K562 (cell line): ENCODE measurements at regions not wholly inside any gene's neighbourhood (a gene's known extent, or its start where the extent isn't known, plus 50 kb on each side); places are given as distances from the start of the nearest gene placed in this dataset.

Source experiments
- ATAC-seq: fragments of 200-7000 bp; cut with Tn5 transposase; 3 replicates; pipeline ENCODE4 v1.9.1; 2020; ENCODE audit warnings: moderate library complexity
- BruUV-seq: library from RNA; stranded (reverse); fragments of 400-500 nt; replicated peaks from 2 replicates; lab custom pipeline; 2021; lab: Mats Ljungman, UMichigan
- CTCF ChIA-PET: fragments of 300-600 bp; formaldehyde crosslinking; extraction: SDS; loops from one replicate; lab custom pipeline; 2021; ENCODE audit warnings: low intra/inter-chr PET ratio; lab: Yijun Ruan, JAX
- POLR2A ChIA-PET: fragments of 300-600, 350-650 bp; sonication (Branson Sonifier 250); formaldehyde crosslinking; extraction: SDS; loops from one replicate; lab custom pipeline; 2021; ENCODE audit warnings: antibody characterized with exemption, inconsistent platforms; lab: Yijun Ruan, JAX
- DNase-seq, 4 experiments: peaks; one replicate each; pipeline versions ENCODE4 v3.0.0 to v3.0.0-alpha.2; 2011 to 2018; ENCODE audit warnings: low spot score in 3 of 4, mixed read lengths in 3 of 4; ENCODE audit errors: extremely low read depth in 1 of 4
- FAIRE-seq: peaks from 2 replicates; lab custom pipeline; 2011; peaks lifted over from hg19 to GRCh38; lab: Jason Lieb, UNC
- H2AFZ ChIP-seq: 2 replicates; pipeline ENCODE4 v1.6.0; 2011; ENCODE audit warnings: low read depth, low read length, control low read depth, inconsistent platforms
- H3K27ac ChIP-seq: fragments of 200-600 bp; 3 replicates; pipeline ENCODE4 v1.8.0; 2011; ENCODE audit warnings: low read depth, mild to moderate bottlenecking, control low read depth, inconsistent platforms, low read length, moderate library complexity, mixed read lengths; ENCODE audit errors: extremely low read depth
- H3K27me3 ChIP-seq, 2 experiments: fragments of 300-600 bp in 1 of 2; 2 replicates in 1 of 2; 3 replicates in 1 of 2; pipeline versions ENCODE4 v1.6.0 to v1.8.0; 2011; ENCODE audit warnings: inconsistent platforms in 2 of 2, low read length in 2 of 2, mild to moderate bottlenecking in 1 of 2, mixed read lengths in 1 of 2, moderate library complexity in 1 of 2; ENCODE audit not compliant: control insufficient read depth in 2 of 2, insufficient read depth in 2 of 2
- H3K36me3 ChIP-seq: fragments of 300-600 bp; 3 replicates; pipeline ENCODE4 v1.8.0; 2011; ENCODE audit warnings: mild to moderate bottlenecking, low read length, inconsistent platforms; ENCODE audit not compliant: control insufficient read depth, insufficient read depth
- H3K4me1 ChIP-seq, 2 experiments: fragments of 200-600 bp in 1 of 2; replicated peaks in 1 of 2; 2 replicates in 1 of 2; 3 replicates in 1 of 2; pipeline versions ENCODE4 v1.5.1 to v1.8.0; 2011; ENCODE audit warnings: inconsistent platforms in 2 of 2, low read length in 2 of 2, mild to moderate bottlenecking in 1 of 2, mixed read lengths in 1 of 2, moderate library complexity in 1 of 2; ENCODE audit not compliant: control insufficient read depth in 2 of 2, insufficient read depth in 2 of 2
- H3K4me2 ChIP-seq: 2 replicates; pipeline ENCODE4 v1.6.1; 2011; ENCODE audit warnings: low read length, control low read depth, inconsistent platforms, mixed read lengths; ENCODE audit not compliant: insufficient read depth
- H3K4me3 ChIP-seq: fragments of 200-600 bp; sonication (generic), shearing (Covaris generic); 2 replicates; pipeline ENCODE4 v1.5.1; 2016; ENCODE audit warnings: control low read depth, inconsistent platforms
- H3K79me2 ChIP-seq: fragments of 200-600 bp; 3 replicates; pipeline ENCODE4 v1.8.0; 2011; ENCODE audit warnings: low read length, inconsistent platforms; ENCODE audit not compliant: control insufficient read depth, insufficient read depth
- H3K9ac ChIP-seq, 2 experiments: 2 replicates each; pipeline versions ENCODE4 v1.6.0 to v1.6.1; 2011; ENCODE audit warnings: low read depth in 2 of 2, low read length in 2 of 2, control low read depth in 1 of 2, inconsistent platforms in 1 of 2, mild to moderate bottlenecking in 1 of 2, mixed read lengths in 1 of 2; ENCODE audit not compliant: insufficient read depth in 1 of 2
- H3K9me1 ChIP-seq: one replicate; pipeline ENCODE4 v1.6.0; 2011; ENCODE audit warnings: inconsistent platforms, mild to moderate bottlenecking, low read length, moderate library complexity; ENCODE audit not compliant: control insufficient read depth, insufficient read depth
- H3K9me3 ChIP-seq: replicated peaks from 2 replicates; pipeline ENCODE4 v1.5.1; 2011; ENCODE audit warnings: low read depth, low read length, inconsistent platforms; ENCODE audit not compliant: control insufficient read depth, insufficient read depth
- H4K20me1 ChIP-seq: replicated peaks from 2 replicates; pipeline ENCODE4 v1.6.1; 2011; ENCODE audit warnings: low read length, inconsistent platforms, mixed read lengths; ENCODE audit not compliant: control insufficient read depth, insufficient read depth
- ARID2 ChIP-seq: fragments of 450-650 bp; IDR thresholded peaks from 2 replicates; pipeline ENCODE4 v1.6.1; 2017; ENCODE audit warnings: antibody characterized with exemption, mild to moderate bottlenecking
- EWSR1 ChIP-seq: fragments of 450-650 bp; IDR thresholded peaks from 2 replicates; pipeline ENCODE4 v1.6.1; 2018; ENCODE audit warnings: borderline replicate concordance, mild to moderate bottlenecking, low read depth, moderate library complexity; ENCODE audit not compliant: partially characterized antibody
- ILK ChIP-seq: fragments of 450-650 bp; IDR thresholded peaks from 2 replicates; pipeline ENCODE4 v1.6.1; 2016; ENCODE audit warnings: missing genetic modification characterization, low read depth, mild to moderate bottlenecking, missing compliant biosample characterization, moderate library complexity, borderline replicate concordance
- LARP7 ChIP-seq: fragments of 450-650 bp; IDR thresholded peaks from 2 replicates; pipeline ENCODE4 v1.6.1; 2016
- MECOM ChIP-seq: fragments of 250-450 bp; sonication (Bioruptor Pico); IDR thresholded peaks from 2 replicates; pipeline ENCODE4 v1.8.0; 2022; ENCODE audit warnings: inconsistent platforms
- NFE2L1 ChIP-seq: fragments of 450-650 bp; IDR thresholded peaks from 2 replicates; pipeline ENCODE4 v1.6.1; 2016; ENCODE audit warnings: missing genetic modification characterization, low read depth, mild to moderate bottlenecking, missing compliant biosample characterization, moderate library complexity, borderline replicate concordance
- NFIC ChIP-seq: fragments of 450-650 bp; IDR thresholded peaks from 2 replicates; pipeline ENCODE4 v1.6.1; 2017; ENCODE audit warnings: mild to moderate bottlenecking, inconsistent platforms
- PCBP1 ChIP-seq: fragments of 200-400 bp; formaldehyde crosslinking; IDR thresholded peaks from 2 replicates; pipeline ENCODE4 v1.6.1; 2018; ENCODE audit warnings: mild to moderate bottlenecking, low read depth, low read length; ENCODE audit not compliant: poor library complexity, severe bottlenecking
- PML ChIP-seq: IDR thresholded peaks from 2 replicates; pipeline ENCODE4 v1.6.1; 2012; ENCODE audit warnings: low read length, inconsistent platforms
- SAFB ChIP-seq: fragments of 200-400 bp; formaldehyde crosslinking; IDR thresholded peaks from 2 replicates; pipeline ENCODE4 v1.6.1; 2017; ENCODE audit warnings: low read depth, low read length, borderline replicate concordance
- XRCC3 ChIP-seq: fragments of 450-650 bp; IDR thresholded peaks from 2 replicates; pipeline ENCODE4 v1.6.1; 2017; ENCODE audit warnings: mild to moderate bottlenecking, moderate library complexity
- XRCC4 ChIP-seq: IDR thresholded peaks from one replicate; pipeline ENCODE4 v1.6.1; 2011; ENCODE audit not compliant: insufficient read depth, insufficient read length; ENCODE audit errors: extremely low read depth
- ZBTB7A ChIP-seq: IDR thresholded peaks from 2 replicates; pipeline ENCODE4 v1.6.1; 2011; ENCODE audit warnings: low read depth, mild to moderate bottlenecking, low read length, moderate library complexity, borderline replicate concordance; ENCODE audit not compliant: control insufficient read depth
- ZNF184 ChIP-seq: sonication (generic); formaldehyde crosslinking; IDR thresholded peaks from 2 replicates; pipeline ENCODE4 v1.5.0; 2020; ENCODE audit warnings: missing genetic modification reagents
- ZNF282 ChIP-seq: sonication (generic); formaldehyde crosslinking; IDR thresholded peaks from 2 replicates; pipeline ENCODE4 v1.8.1; 2023; ENCODE audit warnings: missing genetic modification reagents
- ZNF668 ChIP-seq: fragments of 250-450 bp; sonication (Bioruptor Pico); IDR thresholded peaks from 2 replicates; pipeline ENCODE4 v1.8.0; 2022; ENCODE audit warnings: mild to moderate bottlenecking, inconsistent platforms
- ZNF75A ChIP-seq: fragments of 450-650 bp; formaldehyde crosslinking; IDR thresholded peaks from 2 replicates; pipeline ENCODE4 v1.4.0; 2020; ENCODE audit warnings: mild to moderate bottlenecking
- WGBS: fragments of 100-300 bp; shearing (Covaris generic); methylation state at CpG from one replicate; pipeline ENCODE4 v1.1.6; 2016; ENCODE audit warnings: low coverage, mixed read lengths; ENCODE audit not compliant: insufficient coverage; ENCODE audit errors: missing lambda C conversion rate; 5-methylcytosine and 5-hydroxymethylcytosine counted together
- in situ Hi-C: fragments of 300-500 bp; cut with MboI; formaldehyde crosslinking; loops from 4 replicates; pipeline ENCODE4 v1.15.0; 2018; ENCODE audit warnings: inconsistent platforms, mixed read lengths
- intact Hi-C: fragments of 100-400 bp; cut with micrococcal nuclease; formaldehyde crosslinking; loops from 2 replicates; pipeline ENCODE4 v1.14.2; 2022
- TF ChIP-seq, protein P1 (sequence below): fragments of 450-650 bp; formaldehyde crosslinking; IDR thresholded peaks from 2 replicates; pipeline ENCODE4 v1.4.0; 2020; ENCODE audit warnings: mild to moderate bottlenecking, moderate library complexity

DNA sequence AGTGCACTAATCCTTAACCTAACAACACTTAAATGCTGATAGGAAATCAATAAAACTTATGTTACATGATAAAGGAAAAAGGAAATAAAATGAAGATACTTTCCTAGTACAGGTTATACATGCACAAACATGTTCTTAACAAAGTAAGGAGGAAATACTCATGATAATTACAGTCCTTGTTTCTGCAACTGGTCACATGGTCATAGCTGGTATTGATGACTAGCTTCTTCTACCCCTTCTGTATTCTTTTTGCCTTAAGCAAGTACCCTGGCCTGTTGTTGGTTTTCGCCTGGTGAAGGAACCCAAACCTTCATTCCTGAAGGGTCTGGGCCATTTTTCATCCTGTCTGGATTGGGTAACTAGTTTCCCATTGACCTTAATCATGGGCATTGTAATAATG, 93.7 kb upstream of the FBN2 start:
- intact Hi-C loops (no loop called here), in situ Hi-C loops (no loop called here)
- no peak for ATAC-seq
- Histone ChIP-seq H3K4me3 (no peak overlapping the region), H3K4me2 (no peak overlapping the region), H3K9me1 (no peaks in the 10 kb centered on the region), H3K27ac (no peak overlapping the region), H3K4me1 (no peaks in the 10 kb centered on the region), H4K20me1 (no peaks in the 10 kb centered on the region), H3K9me3 (no peaks in the 10 kb centered on the region), H2AFZ (no peak overlapping the region), H3K9ac (no peak overlapping the region), H3K79me2 (no peaks in the 10 kb centered on the region), H3K36me3 (no peaks in the 10 kb centered on the region)
- POLR2A ChIA-PET: no interaction called here
- no TSS peak for BruUV-seq
- 0% methylated on average over 1 of the region's 1 CpG for WGBS
- TF ChIP-seq ZBTB7A: no peak
- TF ChIP-seq ZNF668 (CRISPR knock-in tag): no peak
- TF ChIP-seq XRCC4: no peak
- no peak for TF ChIP-seq ZNF184
- TF ChIP-seq PML: no peak
- TF ChIP-seq PCBP1: no peak
- TF ChIP-seq ARID2: no peak
- TF ChIP-seq NFIC: no peak
- TF ChIP-seq ILK (tag): no peak
- TF ChIP-seq, protein P1, sequence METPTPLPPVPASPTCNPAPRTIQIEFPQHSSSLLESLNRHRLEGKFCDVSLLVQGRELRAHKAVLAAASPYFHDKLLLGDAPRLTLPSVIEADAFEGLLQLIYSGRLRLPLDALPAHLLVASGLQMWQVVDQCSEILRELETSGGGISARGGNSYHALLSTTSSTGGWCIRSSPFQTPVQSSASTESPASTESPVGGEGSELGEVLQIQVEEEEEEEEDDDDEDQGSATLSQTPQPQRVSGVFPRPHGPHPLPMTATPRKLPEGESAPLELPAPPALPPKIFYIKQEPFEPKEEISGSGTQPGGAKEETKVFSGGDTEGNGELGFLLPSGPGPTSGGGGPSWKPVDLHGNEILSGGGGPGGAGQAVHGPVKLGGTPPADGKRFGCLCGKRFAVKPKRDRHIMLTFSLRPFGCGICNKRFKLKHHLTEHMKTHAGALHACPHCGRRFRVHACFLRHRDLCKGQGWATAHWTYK (CRISPR knock-in tag): no peak
- no peak for TF ChIP-seq LARP7
- TF ChIP-seq MECOM (CRISPR knock-in tag): no peak
- TF ChIP-seq SAFB: no peak
- TF ChIP-seq XRCC3: no peak
- TF ChIP-seq ZNF282 (CRISPR knock-in tag): no peak
- no peak for TF ChIP-seq NFE2L1 (tag)
- no peak for TF ChIP-seq EWSR1
- no peak for TF ChIP-seq ZNF75A (CRISPR knock-in tag)
- TF ChIP-seq, all 486 proteins: peak for 0
- FAIRE-seq (no peak), DNase-seq (no peak)
- CTCF ChIA-PET: no interaction called here
- no peaks in the 10 kb centered on the region for H3K27me3 ChIP-seq
